Kidney tubule cell (primary cell): ENCODE measurements at regions not wholly inside any gene's neighbourhood (a gene's known extent, or its start where the extent isn't known, plus 50 kb on each side); places are given as distances from the start of the nearest gene placed in this dataset.
"Not testable (repeated sequence)": the region's sequence is repeated elsewhere in the genome, so short reads cannot be mapped to it uniquely, and the experiment has no call there.

ENCODE experiments used
- DNase-seq: peaks from one replicate; pipeline ENCODE4 v3.0.0-alpha.2; 2018; ENCODE audit warnings: low spot score

DNA sequence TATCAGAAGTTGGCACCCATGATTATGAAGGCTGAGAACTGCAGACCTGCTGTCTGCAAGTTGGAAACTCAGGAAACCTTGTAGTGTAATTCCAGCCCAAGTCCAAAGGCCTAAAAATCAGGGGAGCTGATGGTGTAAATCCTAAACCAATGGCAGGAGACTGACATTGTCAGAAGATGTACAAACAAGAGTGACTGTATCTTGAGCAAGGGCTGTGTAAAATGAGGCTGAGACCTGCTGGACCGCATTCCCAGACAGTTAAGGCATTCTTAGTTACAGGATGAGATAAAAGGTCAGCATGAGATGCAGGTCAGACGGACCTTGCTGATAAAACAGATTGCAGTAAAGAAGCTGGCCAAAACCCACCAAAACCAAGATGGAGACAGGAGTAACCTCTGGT lies 147.7 kb downstream of the COG6 start:
- no peak for DNase-seq

DNA sequence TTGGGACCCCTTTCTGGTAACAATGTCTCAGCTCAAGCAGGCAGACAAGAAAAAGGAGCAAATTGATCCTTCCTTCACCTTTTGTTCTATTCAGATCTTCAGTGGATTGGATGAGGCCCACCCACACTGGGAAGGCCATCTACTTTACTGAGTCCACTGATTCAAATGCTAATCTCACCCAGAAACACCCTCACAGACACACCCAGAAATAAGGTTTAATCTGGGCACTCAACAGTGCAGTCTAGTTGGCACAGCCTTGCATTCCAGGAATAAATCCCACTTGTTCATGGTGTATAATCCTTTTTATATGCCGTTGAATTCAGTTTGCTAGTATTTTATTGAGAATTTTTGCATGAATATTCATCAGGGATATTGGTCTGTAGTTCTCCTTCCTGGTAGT lies 148.4 kb downstream of the COG6 start:
- DNase-seq, result no peak

DNA sequence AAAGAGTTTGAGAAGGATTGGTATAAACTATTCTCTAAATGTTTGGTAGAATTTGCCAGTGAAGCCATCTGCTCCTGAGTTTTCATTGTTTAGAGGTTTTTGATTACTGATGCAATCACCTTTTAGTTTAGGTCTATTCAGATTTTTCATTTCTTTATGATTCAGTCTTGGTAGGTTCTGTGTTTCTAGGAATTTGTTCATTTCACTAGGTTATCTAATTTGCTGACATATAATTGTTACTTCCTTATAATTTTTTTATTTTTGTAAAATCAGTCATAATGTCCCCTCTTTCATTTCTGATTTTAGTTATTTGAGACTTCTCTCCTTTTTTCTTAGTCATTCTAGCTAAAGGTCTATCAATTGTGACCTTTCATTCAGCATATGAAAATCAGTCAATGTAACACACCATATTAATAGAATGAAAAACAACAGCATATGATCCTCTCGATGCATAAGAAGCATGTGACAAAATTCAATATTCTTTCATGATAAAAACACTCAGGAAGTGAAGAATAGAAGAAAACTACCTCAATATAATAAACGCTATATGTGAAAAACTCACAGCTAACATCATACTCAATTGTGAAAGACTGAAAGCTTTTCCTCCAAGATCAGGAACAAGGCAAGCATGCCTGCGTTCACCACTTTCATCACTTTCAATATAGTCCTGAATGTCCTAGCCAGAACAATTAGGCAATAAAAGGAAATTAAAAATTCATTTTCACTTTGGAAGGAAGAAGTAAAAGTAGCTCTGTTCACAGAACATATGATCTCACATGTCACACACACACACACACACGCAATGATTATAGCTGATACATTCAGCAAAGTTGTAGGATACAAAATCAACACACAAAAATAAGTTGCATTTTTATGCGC lies 149.1 kb downstream of the COG6 start:
- DNase-seq, result no peak

DNA sequence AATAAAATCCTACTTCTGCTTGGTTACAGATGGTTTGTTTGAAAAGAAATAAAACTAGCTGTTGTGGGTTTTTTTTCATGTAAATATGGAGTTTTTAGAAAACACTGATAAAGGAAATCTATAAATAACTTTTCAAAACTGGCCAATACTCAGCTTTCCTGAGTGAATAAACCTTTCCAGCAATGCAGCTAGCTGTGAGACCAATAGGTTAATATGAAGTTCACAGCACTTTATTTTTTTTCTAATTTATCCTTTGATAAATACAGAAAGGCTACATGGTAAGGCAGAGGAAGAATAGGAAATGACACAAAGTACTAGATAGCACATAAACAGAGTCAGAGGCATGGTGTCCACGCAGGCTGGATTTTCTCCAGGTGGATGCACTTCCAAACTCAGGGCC lies 154.0 kb downstream of the COG6 start:
- DNase-seq, result no peak

DNA sequence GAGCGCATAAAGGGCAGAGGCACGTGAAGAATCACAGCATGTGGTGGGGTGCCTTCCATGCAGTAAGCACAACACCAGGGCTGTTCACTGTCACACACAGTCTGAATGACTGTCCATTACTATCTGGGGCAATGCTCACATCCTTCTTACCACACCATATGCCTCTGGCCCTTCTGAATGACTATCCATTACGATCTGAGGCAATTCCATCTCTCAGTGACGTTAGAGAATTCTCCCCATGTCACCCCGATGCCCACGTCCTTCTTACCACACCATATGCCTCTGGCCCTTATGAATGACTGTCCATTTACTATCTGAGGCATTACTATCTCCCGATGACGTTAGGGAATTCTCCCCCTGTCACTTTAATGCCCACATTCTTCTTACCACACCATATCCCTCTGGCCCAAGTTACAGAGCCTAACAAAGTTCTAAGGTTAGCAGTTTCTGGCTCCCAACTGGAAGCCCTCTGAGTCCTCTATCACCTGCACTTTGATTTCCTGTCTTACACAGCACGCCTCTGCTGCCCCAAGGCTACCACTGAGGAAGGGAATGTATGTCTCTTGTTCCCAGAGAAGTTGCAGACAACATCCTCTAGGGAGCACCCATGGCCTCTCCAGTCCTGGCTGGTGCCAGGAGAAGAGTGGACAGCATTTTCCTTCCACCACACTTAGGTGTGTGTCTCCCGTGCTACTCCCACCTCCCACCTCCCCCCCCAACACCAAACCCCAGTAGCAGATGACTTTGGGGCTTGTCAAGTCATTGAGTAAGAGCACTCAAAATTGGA lies 154.8 kb downstream of the COG6 start:
- DNase-seq, result no peak

DNA sequence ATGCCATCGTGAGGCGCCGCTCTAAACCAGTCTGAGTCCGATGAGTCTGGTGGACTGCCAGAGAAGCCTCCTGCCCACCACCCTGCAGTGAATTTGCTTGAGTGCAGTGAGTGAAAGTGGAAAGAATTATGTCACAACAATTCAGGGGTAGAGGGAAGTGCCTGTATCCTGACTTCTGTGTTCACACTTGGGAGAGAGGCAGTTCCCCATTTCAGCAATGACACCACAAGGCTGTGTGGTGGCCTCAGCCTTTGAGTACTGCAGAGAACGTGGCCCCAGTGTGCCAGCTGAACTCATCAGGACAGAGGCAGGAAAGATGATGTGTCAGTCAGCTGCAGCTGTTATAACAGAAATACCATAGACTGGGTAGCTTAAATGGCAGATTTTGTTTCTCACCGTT lies 155.6 kb downstream of the COG6 start:
- DNase-seq, result no peak

DNA sequence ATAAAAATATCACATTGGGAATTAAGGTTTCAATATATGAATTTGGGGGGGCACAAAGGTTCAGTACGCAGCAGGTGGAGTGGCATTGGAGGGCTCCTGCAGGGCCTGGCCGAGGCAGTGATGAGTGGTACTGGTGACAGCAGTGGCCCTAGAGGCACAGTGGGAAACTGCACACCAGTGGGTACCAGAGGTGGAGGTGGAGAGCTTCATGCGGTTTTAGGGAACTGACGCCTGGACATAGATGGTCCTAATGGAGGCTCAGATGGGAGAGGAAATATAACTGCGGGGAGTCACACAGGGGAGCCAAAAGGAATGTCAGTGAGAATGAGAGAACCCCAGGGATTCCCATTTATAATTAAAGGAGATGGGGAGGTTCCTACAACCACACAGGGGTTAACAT lies 156.2 kb downstream of the COG6 start:
- DNase-seq, result no peak

DNA sequence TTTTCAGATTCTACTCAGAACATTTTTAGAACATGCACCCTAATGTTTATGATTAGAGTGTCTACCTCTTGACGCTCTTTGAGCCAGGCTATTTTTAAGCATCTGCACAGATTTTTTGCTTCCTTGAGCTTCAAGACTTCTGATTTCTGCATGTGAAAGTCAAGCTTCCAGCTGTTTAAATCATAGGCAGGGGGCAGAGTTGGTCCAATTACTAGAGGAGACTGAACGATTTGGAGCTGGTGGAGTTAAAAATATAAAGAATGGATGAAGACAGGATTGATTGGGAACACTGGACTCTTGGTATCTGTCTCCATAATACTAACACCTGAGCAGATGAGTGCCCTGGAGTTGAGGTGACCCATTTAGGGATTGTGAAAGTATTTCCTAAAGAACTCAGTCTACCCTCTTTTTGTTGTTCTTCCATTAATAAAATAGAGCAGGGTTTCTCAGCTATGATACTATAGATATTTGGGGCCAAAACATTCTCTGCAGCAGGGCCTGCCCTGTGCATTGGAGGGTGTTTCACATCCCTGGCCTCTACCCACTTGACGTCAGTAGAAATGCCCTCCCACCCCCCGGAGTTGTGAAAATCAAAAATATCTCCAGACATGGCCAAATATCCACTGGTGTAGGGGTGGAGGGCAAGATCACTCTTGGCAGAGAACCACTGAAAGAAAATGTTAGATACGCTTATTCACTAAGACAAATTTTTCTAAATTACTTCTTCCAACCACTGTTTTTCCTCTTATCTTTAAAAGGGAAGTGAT lies 160.1 kb downstream of the COG6 start:
- no peak for DNase-seq

DNA sequence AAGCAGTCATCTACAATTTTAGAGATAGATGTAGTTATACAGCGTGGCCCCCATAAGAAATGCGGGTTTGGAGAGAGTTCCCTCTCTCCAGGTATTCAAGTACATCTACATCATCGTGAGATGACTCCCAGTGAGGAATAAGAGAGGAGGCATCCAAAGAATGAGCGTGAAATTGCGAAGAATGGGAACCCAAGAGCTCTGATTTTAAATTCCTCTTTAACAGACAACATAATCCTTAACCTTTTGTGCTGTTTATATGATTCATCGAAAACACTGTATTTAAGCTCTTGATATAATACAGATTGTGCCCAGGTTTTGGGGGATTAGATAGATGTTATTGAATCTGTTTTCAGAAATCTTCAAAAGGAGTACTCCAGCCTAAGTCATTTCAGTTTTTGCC lies 161.5 kb downstream of the COG6 start:
- no peak for DNase-seq

DNA sequence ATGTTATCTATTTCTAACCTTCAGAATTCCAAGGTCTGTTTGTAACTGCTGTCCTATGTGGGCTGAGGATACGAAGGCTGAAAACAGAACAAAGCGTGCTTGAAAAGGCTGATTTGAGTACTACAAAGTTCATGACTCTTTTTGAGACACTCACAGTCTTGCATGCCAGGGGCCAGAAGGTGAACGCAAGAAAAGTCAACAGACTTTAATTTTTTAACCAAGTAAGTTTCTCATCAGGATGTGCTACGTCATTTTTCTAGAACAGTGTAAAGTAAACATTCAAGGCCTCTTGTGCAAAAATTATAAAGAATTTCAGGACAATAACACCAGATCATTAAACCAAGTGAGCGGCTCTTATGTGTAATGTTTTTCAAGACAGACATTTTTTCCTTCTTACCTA lies 163.5 kb downstream of the COG6 start:
- DNase-seq, result no peak

DNA sequence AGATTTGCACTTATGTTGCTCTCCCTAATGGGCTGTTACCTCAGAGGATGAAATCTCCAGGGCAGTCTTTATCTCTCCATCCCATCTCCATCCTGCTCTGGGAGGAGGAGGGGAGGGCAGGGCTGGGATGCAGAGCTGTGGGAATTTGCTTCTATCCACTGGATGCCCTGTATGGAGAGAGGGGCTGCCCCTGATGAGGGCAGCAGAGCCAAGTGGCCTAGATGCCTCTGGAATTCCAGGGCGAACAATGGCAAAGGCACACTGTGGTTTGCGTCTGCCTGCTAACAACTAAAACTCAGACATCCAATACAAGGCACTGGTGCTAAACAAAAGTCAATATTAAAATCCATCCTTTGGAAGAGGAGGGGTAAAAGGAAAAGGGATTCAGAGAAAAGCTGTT lies 165.1 kb downstream of the COG6 start:
- DNase-seq, result no peak

DNA sequence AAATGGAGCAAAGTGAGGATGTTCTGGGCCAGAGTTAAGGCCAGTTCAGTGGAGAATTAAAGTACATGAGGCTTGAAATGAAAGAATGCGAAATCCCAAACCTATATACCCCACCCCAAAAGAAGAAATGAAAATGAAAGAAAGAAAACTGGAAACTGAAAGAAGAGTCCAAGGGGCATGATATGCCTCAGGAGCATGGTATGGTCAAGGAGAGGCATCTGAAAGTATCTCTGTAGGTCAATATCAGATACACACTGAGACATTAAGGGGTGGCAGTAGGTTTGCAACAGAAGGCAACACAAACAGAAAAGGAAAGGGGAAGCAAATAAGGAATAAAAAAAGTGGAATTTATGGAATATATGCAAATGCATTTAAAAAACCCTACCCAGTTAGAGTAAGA lies 166.5 kb downstream of the COG6 start:
- DNase-seq, result no peak

DNA sequence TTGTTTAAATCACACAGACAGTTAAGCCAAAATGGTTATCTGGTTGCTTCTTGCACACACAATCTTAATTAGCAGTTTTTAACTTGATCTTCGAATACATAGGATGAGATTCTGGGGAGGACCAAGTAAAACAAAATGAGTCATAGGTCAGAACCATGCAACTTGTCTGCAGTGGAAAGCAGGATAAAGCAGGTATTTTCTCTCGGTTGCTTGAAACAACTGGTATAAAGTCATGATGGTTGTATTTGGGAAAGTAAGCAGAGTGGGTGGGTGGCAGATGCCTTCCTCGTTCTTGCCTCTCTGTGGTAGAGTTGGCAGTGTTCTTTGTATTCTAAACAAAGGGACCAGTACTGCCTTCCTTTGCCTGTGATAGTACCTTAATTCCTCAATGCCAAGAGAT lies 167.0 kb downstream of the COG6 start:
- DNase-seq, result no peak

DNA sequence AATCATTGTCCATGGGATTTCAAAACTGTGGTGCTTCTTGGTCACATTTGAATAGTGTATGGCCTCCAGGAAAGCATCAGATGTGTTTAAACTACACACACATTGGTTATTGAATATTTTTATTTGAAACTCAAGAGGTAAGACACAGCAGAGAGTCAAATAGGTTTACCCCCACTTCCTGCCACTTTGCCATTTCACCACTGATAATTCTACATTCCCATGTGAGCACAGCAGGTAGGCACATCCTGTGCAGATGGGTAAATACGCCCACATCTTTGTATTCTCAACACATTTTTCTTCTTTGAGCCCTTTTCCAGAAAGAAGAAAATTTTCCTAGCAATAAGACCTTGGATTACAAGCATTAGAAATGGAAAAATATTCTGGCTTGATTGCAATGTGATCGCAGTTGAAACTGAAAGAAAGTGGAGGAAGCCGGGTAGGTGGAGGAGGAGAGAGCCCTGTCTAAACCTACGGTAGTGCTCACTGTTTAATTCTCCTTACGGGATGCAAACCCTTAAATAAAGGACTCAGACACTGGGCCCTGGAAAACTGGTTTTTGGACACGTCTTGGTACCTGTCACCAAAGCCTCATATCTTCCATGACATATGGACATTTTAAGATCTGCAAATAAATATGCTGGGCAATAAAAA lies 167.7 kb downstream of the COG6 start:
- no peak for DNase-seq

DNA sequence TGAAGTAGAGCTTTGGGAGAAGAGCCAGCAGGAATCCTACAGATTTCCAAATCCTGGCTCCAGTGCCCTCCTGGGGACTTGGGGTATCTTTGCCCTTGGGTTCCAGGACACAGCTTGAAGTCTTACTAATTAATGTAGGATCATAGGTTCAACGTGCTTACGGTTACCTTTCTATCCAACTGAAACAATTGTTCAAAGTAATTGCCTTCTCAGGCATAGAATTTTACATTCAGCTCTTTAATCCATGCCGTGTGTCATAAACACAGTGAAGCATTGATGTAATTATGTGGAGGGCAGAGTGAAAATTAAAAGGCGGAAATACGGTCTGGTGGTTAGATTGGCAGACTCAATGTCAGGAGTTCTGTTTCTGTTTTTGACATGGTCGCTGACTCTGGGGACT lies 170.4 kb downstream of the COG6 start:
- peak; percentile 2 for DNase-seq

DNA sequence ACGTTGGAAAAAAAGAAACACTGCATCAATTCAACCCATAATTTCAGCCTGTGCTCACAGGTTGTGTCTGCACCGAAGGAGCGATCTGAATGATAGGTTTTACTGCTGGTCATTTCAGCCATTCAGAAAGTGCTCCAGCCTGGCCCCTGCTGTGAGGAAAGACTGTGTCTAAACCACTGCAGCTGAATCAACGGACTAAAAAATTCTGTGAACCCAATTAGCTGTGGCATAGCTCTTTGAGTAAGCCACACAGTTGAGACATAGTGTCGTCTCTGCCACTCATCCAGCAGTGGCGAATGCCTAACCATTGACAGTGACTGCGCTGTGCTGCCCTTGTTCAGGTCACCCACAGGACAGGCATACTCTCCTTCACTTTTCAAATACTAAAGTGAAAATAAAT lies 179.8 kb downstream of the COG6 start:
- peak; percentile 44 for DNase-seq

DNA sequence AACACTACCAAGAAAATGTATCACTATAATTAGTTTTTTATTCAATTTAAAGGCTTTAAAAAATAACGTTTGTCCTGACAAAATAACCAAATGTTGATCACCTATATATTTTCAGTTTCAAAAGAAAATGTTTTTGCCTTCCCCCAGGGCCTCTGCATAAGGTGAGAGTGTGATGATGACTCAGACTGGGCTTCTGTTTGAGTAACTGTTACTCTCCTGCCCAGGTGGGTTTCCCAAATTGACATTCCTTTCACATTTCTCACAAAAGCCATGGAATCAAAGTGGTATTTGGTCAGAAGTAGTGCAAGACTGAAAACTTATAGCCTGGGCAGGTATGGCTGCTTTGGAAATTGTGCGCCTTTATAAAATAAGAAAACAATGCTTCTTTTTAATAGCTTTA lies 180.6 kb downstream of the COG6 start:
- peak; percentile 67 for DNase-seq

DNA sequence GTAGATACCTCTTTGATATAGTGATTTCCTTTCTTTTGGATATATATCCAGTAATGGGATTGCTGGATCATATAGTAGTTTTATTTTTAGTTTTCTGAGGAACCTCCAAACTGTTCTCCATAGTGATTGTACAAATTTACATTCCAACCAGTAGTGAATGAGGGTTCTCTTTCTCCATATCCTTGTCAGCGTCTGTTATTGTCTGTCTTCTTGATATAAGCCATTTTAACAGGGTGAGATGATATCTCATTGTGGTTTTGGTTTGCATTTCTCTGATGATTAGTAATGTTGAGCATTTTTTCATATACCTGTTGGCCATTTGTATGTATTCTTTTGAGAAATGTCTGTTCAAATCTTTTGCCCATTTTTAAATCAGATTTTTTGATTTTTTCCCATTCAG lies 182.4 kb downstream of the COG6 start:
- DNase-seq, result not testable (repeated sequence)

DNA sequence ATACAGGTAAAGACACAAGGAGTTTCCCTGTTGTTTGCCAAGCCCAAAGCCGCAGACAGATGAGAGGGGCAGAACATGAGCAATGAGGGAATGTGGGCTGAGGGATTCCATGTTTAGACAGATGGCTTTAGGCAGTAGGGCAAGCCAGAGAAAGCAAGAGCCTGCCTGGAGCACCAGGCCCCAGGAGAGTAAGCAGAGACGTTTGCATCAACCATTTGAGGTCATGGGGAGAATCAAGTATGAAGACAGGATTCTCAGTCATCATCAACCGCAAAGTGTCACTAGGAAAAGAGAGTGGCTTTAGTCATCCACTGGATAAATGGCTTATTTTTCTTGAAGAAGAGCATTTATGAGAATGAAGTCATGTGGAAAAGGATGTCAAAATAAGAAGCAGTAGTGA lies 184.7 kb downstream of the COG6 start:
- no peak for DNase-seq

DNA sequence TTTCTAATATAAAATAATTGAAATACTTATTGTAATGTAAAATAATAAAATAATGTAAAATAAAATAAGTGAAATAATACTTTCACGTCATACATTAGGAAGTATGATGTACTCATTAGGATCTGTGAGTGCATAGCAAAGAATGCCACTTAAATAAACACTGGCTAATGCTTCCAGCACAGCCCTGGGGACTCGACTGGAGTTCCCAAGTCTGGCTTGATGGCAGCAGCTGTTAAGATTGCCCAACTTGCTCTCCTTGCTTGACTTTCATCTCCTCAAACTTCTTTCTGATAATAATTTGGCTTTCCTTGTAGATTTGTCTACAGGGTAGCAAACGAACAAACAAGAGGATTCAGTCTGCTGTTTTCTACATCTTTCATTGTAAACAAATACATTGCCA lies 191.9 kb downstream of the COG6 start:
- DNase-seq, result no peak

DNA sequence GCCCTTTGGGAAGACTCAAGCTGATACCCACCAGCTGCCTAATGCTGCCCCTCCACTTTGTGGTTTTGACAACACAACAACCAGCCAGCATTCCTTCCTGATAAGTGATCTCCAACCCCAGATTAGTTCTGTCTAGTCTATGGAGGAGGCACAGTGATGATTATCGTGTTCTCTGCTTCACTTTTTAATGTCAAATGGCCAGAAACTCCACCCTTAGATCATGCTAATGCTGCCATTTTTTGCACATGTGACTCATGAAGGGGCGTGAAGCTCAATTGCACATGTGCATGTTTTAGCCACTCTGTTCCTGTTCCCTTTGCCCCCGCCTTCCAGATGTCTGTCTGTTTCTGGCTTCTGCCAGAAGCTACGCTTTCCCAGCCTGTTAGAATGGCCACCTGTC lies 199.8 kb downstream of the COG6 start:
- DNase-seq, result no peak

DNA sequence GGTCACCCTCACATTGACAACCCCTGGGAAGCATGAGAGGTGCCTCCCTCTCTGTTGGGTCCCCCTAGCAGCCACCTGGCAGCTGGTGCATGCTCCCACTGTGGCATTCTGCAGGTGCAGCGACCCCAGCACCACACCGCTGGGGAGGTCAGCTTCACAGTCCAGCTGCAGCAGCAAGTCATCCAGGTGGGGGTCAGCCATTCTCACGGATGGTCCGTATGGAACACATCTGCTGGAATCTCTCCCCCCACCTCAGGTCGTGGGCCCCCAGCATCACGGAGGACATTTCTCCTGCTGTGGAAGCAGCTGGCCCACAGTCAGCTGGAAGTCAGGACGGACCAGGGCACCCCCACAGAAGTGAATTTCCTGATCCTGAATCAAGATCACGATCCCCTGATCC lies 201.3 kb downstream of the COG6 start:
- no peak for DNase-seq
